K562 (cell line): ENCODE measurements at regions not wholly inside any gene's neighbourhood (a gene's known extent, or its start where the extent isn't known, plus 50 kb on each side); places are given as distances from the start of the nearest gene placed in this dataset.
A peak's percentile ranks its signal among the peaks of the same experiment; 100 is the strongest.

Source experiments
- ATAC-seq: fragments of 200-7000 bp; cut with Tn5 transposase; 3 replicates; pipeline ENCODE4 v1.9.1; 2020; ENCODE audit warnings: moderate library complexity
- BruUV-seq: library from RNA; stranded (reverse); fragments of 400-500 nt; replicated peaks from 2 replicates; lab custom pipeline; 2021; lab: Mats Ljungman, UMichigan
- CTCF ChIA-PET: fragments of 300-600 bp; formaldehyde crosslinking; extraction: SDS; loops from one replicate; lab custom pipeline; 2021; ENCODE audit warnings: low intra/inter-chr PET ratio; lab: Yijun Ruan, JAX
- POLR2A ChIA-PET: fragments of 300-600, 350-650 bp; sonication (Branson Sonifier 250); formaldehyde crosslinking; extraction: SDS; loops from one replicate; lab custom pipeline; 2021; ENCODE audit warnings: antibody characterized with exemption, inconsistent platforms; lab: Yijun Ruan, JAX
- DNase-seq, 4 experiments: peaks; one replicate each; pipeline versions ENCODE4 v3.0.0 to v3.0.0-alpha.2; 2011 to 2018; ENCODE audit warnings: low spot score in 3 of 4, mixed read lengths in 3 of 4; ENCODE audit errors: extremely low read depth in 1 of 4
- FAIRE-seq: peaks from 2 replicates; lab custom pipeline; 2011; peaks lifted over from hg19 to GRCh38; lab: Jason Lieb, UNC
- H2AFZ ChIP-seq: 2 replicates; pipeline ENCODE4 v1.6.0; 2011; ENCODE audit warnings: low read depth, low read length, control low read depth, inconsistent platforms
- H3K27ac ChIP-seq: fragments of 200-600 bp; 3 replicates; pipeline ENCODE4 v1.8.0; 2011; ENCODE audit warnings: low read depth, mild to moderate bottlenecking, control low read depth, inconsistent platforms, low read length, moderate library complexity, mixed read lengths; ENCODE audit errors: extremely low read depth
- H3K27me3 ChIP-seq, 2 experiments: fragments of 300-600 bp in 1 of 2; 2 replicates in 1 of 2; 3 replicates in 1 of 2; pipeline versions ENCODE4 v1.6.0 to v1.8.0; 2011; ENCODE audit warnings: inconsistent platforms in 2 of 2, low read length in 2 of 2, mild to moderate bottlenecking in 1 of 2, mixed read lengths in 1 of 2, moderate library complexity in 1 of 2; ENCODE audit not compliant: control insufficient read depth in 2 of 2, insufficient read depth in 2 of 2
- H3K36me3 ChIP-seq: fragments of 300-600 bp; 3 replicates; pipeline ENCODE4 v1.8.0; 2011; ENCODE audit warnings: mild to moderate bottlenecking, low read length, inconsistent platforms; ENCODE audit not compliant: control insufficient read depth, insufficient read depth
- H3K4me1 ChIP-seq, 2 experiments: fragments of 200-600 bp in 1 of 2; replicated peaks in 1 of 2; 2 replicates in 1 of 2; 3 replicates in 1 of 2; pipeline versions ENCODE4 v1.5.1 to v1.8.0; 2011; ENCODE audit warnings: inconsistent platforms in 2 of 2, low read length in 2 of 2, mild to moderate bottlenecking in 1 of 2, mixed read lengths in 1 of 2, moderate library complexity in 1 of 2; ENCODE audit not compliant: control insufficient read depth in 2 of 2, insufficient read depth in 2 of 2
- H3K4me2 ChIP-seq: 2 replicates; pipeline ENCODE4 v1.6.1; 2011; ENCODE audit warnings: low read length, control low read depth, inconsistent platforms, mixed read lengths; ENCODE audit not compliant: insufficient read depth
- H3K4me3 ChIP-seq: fragments of 200-600 bp; sonication (generic), shearing (Covaris generic); 2 replicates; pipeline ENCODE4 v1.5.1; 2016; ENCODE audit warnings: control low read depth, inconsistent platforms
- H3K79me2 ChIP-seq: fragments of 200-600 bp; 3 replicates; pipeline ENCODE4 v1.8.0; 2011; ENCODE audit warnings: low read length, inconsistent platforms; ENCODE audit not compliant: control insufficient read depth, insufficient read depth
- H3K9ac ChIP-seq, 2 experiments: 2 replicates each; pipeline versions ENCODE4 v1.6.0 to v1.6.1; 2011; ENCODE audit warnings: low read depth in 2 of 2, low read length in 2 of 2, control low read depth in 1 of 2, inconsistent platforms in 1 of 2, mild to moderate bottlenecking in 1 of 2, mixed read lengths in 1 of 2; ENCODE audit not compliant: insufficient read depth in 1 of 2
- H3K9me1 ChIP-seq: one replicate; pipeline ENCODE4 v1.6.0; 2011; ENCODE audit warnings: inconsistent platforms, mild to moderate bottlenecking, low read length, moderate library complexity; ENCODE audit not compliant: control insufficient read depth, insufficient read depth
- H3K9me3 ChIP-seq: replicated peaks from 2 replicates; pipeline ENCODE4 v1.5.1; 2011; ENCODE audit warnings: low read depth, low read length, inconsistent platforms; ENCODE audit not compliant: control insufficient read depth, insufficient read depth
- H4K20me1 ChIP-seq: replicated peaks from 2 replicates; pipeline ENCODE4 v1.6.1; 2011; ENCODE audit warnings: low read length, inconsistent platforms, mixed read lengths; ENCODE audit not compliant: control insufficient read depth, insufficient read depth
- BCL6 ChIP-seq: fragments of 250-450 bp; sonication (Bioruptor Pico); IDR thresholded peaks from 2 replicates; pipeline ENCODE4 v1.4.0; 2020
- CBFA2T3 ChIP-seq: fragments of 450-650 bp; IDR thresholded peaks from 2 replicates; pipeline ENCODE4 v1.6.1; 2017
- CBX8 ChIP-seq: fragments of 200-600 bp; sonication (generic); IDR thresholded peaks from 2 replicates; pipeline ENCODE4 v1.6.1; 2012; ENCODE audit warnings: borderline replicate concordance, mixed run types, low read depth, mild to moderate bottlenecking, moderate library complexity, mixed read lengths, low read length, control low read depth, inconsistent platforms; ENCODE audit not compliant: poor library complexity, severe bottlenecking; ENCODE audit errors: extremely low read depth
- EP400 ChIP-seq: fragments of 450-650 bp; IDR thresholded peaks from 2 replicates; pipeline ENCODE4 v1.6.1; 2017; ENCODE audit warnings: antibody characterized with exemption, mild to moderate bottlenecking, moderate library complexity
- FOXO4 ChIP-seq: fragments of 450-650 bp; formaldehyde crosslinking; IDR thresholded peaks from 2 replicates; pipeline ENCODE4 v1.4.0; 2020; ENCODE audit warnings: mild to moderate bottlenecking, moderate library complexity
- HBP1 ChIP-seq: fragments of 450-650 bp; formaldehyde crosslinking; IDR thresholded peaks from 2 replicates; pipeline ENCODE4 v1.4.0; 2022; ENCODE audit warnings: missing genetic modification characterization
- ILF3 ChIP-seq: fragments of 450-650 bp; IDR thresholded peaks from 2 replicates; pipeline ENCODE4 v1.6.1; 2018; ENCODE audit warnings: antibody characterized with exemption, mild to moderate bottlenecking, moderate library complexity, borderline replicate concordance
- KLF13 ChIP-seq: fragments of 450-650 bp; IDR thresholded peaks from 2 replicates; pipeline ENCODE4 v1.6.1; 2016; ENCODE audit warnings: missing genetic modification characterization, low read depth, mild to moderate bottlenecking, missing compliant biosample characterization, moderate library complexity, borderline replicate concordance
- MAFF ChIP-seq: IDR thresholded peaks from 2 replicates; pipeline ENCODE4 v1.6.1; 2012; ENCODE audit warnings: low read length, improper control_type of control experiment
- MECOM ChIP-seq: fragments of 250-450 bp; sonication (Bioruptor Pico); IDR thresholded peaks from 2 replicates; pipeline ENCODE4 v1.8.0; 2022; ENCODE audit warnings: inconsistent platforms
- NR1H2 ChIP-seq: sonication (generic); formaldehyde crosslinking; IDR thresholded peaks from 2 replicates; pipeline ENCODE4 v1.4.0; 2020; ENCODE audit warnings: mild to moderate bottlenecking, missing genetic modification reagents
- PHF8 ChIP-seq: fragments of 200-600 bp; sonication (generic); IDR thresholded peaks from 2 replicates; pipeline ENCODE4 v1.6.1; 2012; ENCODE audit warnings: mixed run types, mild to moderate bottlenecking, inconsistent platforms, low read length, moderate library complexity, borderline replicate concordance
- ZBTB12 ChIP-seq: fragments of 250-450 bp; sonication (Bioruptor Pico); IDR thresholded peaks from 2 replicates; pipeline ENCODE4 v1.4.0; 2020
- ZNF143 ChIP-seq: sonication (generic); formaldehyde crosslinking; IDR thresholded peaks from 2 replicates; pipeline ENCODE4 v1.9.0; 2022; ENCODE audit warnings: mild to moderate bottlenecking, missing genetic modification reagents
- WGBS: fragments of 100-300 bp; shearing (Covaris generic); methylation state at CpG from one replicate; pipeline ENCODE4 v1.1.6; 2016; ENCODE audit warnings: low coverage, mixed read lengths; ENCODE audit not compliant: insufficient coverage; ENCODE audit errors: missing lambda C conversion rate; 5-methylcytosine and 5-hydroxymethylcytosine counted together
- in situ Hi-C: fragments of 300-500 bp; cut with MboI; formaldehyde crosslinking; loops from 4 replicates; pipeline ENCODE4 v1.15.0; 2018; ENCODE audit warnings: inconsistent platforms, mixed read lengths
- intact Hi-C: fragments of 100-400 bp; cut with micrococcal nuclease; formaldehyde crosslinking; loops from 2 replicates; pipeline ENCODE4 v1.14.2; 2022

GRCh38 chr10:117920956-117921355, 125.8 kb downstream of the RAB11FIP2 start:
- intact Hi-C loops: no loop called here
- POLR2A ChIA-PET: no interaction called here
- TF ChIP-seq MAFF (no peak), ZNF143 (CRISPR knock-in tag) (no peak), CBX8 (no peak), MECOM (CRISPR knock-in tag) (no peak), ILF3 (no peak), EP400 (no peak)

GRCh38 chr10:117921421-117921820, 125.3 kb downstream of the RAB11FIP2 start:
- H3K9me1 ChIP-seq: no peaks in the 10 kb centered on the region
- peaks cover 0 to 14% of the 10 kb centered on the region in 2 experiments; a peak in 2 of 5 replicates for H3K27me3 ChIP-seq
- intact Hi-C loops: no loop called here
- no peak overlapping the region for H3K9ac ChIP-seq
- H4K20me1 ChIP-seq: no peaks in the 10 kb centered on the region
- ChIA-PET POLR2A (no interaction called here), CTCF (no interaction called here)
- no peaks in the 10 kb centered on the region for H3K4me1 ChIP-seq
- H3K4me2 ChIP-seq: no peak overlapping the region
- no peak overlapping the region for H2AFZ ChIP-seq
- ATAC-seq (no peak), FAIRE-seq (no peak), DNase-seq (no peak)
- WGBS: 2% methylated on average over 9 of the region's 11 CpGs
- H3K9me3 ChIP-seq: no peaks in the 10 kb centered on the region
- H3K79me2 ChIP-seq: no peaks in the 10 kb centered on the region
- H3K4me3 ChIP-seq: no peak overlapping the region
- TF ChIP-seq PHF8: no peak
- TF ChIP-seq CBFA2T3: 0 out of 2 replicates have a peak, but pooled peaks have one; percentile 17
- no peak for TF ChIP-seq FOXO4
- TF ChIP-seq HBP1 (CRISPR knock-in tag): no peak
- no peak for TF ChIP-seq ZBTB12
- TF ChIP-seq KLF13 (tag): no peak
- no peak for TF ChIP-seq BCL6
- TF ChIP-seq NR1H2 (CRISPR knock-in tag): no peak
- in situ Hi-C loops: no loop called here
- no peak overlapping the region for H3K27ac ChIP-seq
- H3K36me3 ChIP-seq: no peaks in the 10 kb centered on the region
- no TSS peak for BruUV-seq

More at GRCh38 chr10:117920956-117921355, 125.8 kb downstream of the RAB11FIP2 start:
- Histone ChIP-seq H3K4me3 (no peak overlapping the region), H3K4me1 (no peaks in the 10 kb centered on the region), H3K9ac (no peak overlapping the region), H3K9me1 (no peaks in the 10 kb centered on the region), H3K27ac (no peak overlapping the region), H3K36me3 (no peaks in the 10 kb centered on the region), H3K27me3 (peaks cover 0 to 14% of the 10 kb centered on the region in 2 experiments; a peak in 2 of 5 replicates), H3K9me3 (no peaks in the 10 kb centered on the region), H4K20me1 (no peaks in the 10 kb centered on the region), H2AFZ (no peak overlapping the region), H3K79me2 (no peaks in the 10 kb centered on the region), H3K4me2 (no peak overlapping the region)
- whole genome bisulfite sequencing: 0% methylated on average over 3 of the region's 3 CpGs
- in situ Hi-C loops: no loop called here
- ATAC-seq (no peak), DNase-seq (no peak), FAIRE-seq (no peak)
- CTCF ChIA-PET: no interaction called here
- no TSS peak for BruUV-seq
